ENCODE measurements at regions not wholly inside any gene's neighbourhood (a gene's known extent, or its start where the extent isn't known, plus 50 kb on each side); places are given as distances from the start of the nearest gene placed in this dataset.

DNA sequence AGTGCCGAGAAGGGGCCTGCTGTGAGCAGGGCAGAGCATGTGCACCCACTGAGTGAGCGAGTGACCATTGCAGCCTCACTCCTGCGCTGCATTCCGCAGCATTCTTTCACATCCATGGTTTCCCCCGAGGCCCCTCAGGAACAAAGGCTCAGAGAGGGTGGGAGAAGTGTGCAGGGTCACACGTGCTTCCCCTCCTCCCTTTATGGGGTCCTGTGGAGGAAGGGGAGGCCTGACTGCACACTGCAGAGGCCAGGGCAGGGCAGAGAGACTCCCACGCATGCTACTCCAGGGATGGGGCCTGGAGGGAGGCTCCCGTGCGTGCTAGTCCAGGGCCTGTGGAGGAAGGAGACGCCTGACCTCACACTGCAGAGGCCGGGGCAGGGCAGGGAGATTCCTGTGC, 63.2 kb downstream of the DIO3 start:
- TF ChIP-seq POLR2A (IDR thresholded peaks at IDR 0.05), result no peak
- TF ChIP-seq, protein P1, sequence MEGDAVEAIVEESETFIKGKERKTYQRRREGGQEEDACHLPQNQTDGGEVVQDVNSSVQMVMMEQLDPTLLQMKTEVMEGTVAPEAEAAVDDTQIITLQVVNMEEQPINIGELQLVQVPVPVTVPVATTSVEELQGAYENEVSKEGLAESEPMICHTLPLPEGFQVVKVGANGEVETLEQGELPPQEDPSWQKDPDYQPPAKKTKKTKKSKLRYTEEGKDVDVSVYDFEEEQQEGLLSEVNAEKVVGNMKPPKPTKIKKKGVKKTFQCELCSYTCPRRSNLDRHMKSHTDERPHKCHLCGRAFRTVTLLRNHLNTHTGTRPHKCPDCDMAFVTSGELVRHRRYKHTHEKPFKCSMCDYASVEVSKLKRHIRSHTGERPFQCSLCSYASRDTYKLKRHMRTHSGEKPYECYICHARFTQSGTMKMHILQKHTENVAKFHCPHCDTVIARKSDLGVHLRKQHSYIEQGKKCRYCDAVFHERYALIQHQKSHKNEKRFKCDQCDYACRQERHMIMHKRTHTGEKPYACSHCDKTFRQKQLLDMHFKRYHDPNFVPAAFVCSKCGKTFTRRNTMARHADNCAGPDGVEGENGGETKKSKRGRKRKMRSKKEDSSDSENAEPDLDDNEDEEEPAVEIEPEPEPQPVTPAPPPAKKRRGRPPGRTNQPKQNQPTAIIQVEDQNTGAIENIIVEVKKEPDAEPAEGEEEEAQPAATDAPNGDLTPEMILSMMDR (IDR thresholded peaks at IDR 0.05), result no peak

Measured in suprapubic skin (tissue), 3 donors.